ENCODE measurements at regions not wholly inside any gene's neighbourhood (a gene's known extent, or its start where the extent isn't known, plus 50 kb on each side); places are given as distances from the start of the nearest gene placed in this dataset.

- no peak for TF ChIP-seq CTCF (IDR thresholded peaks at IDR 0.05)
- no peak for TF ChIP-seq POLR2A (IDR thresholded peaks at IDR 0.05)
Observed at GRCh38 chr6:15854826-15855710, 192.2 kb upstream of the DTNBP1 start.

All from breast epithelium (tissue), 3 donors.